HepG2 (cell line): ENCODE measurements at regions not wholly inside any gene's neighbourhood (a gene's known extent, or its start where the extent isn't known, plus 50 kb on each side); places are given as distances from the start of the nearest gene placed in this dataset.
"Not testable (repeated sequence)": the region's sequence is repeated elsewhere in the genome, so short reads cannot be mapped to it uniquely, and the experiment has no call there.

ENCODE experiments used
- ATAC-seq: fragments of 200-7000 bp; cut with Tn5 transposase; 3 replicates; pipeline ENCODE4 v1.9.1; 2020; ENCODE audit warnings: mild to moderate bottlenecking, moderate library complexity
- BruUV-seq: library from RNA; stranded (reverse); fragments of 400-500 nt; replicated peaks from 2 replicates; lab custom pipeline; 2021; lab: Mats Ljungman, UMichigan
- CTCF ChIA-PET: fragments of 300-600 bp; formaldehyde crosslinking; extraction: SDS; loops from one replicate; lab custom pipeline; 2021; ENCODE audit warnings: low total read pairs, inconsistent platforms, low intra/inter-chr PET ratio; lab: Yijun Ruan, JAX
- POLR2A ChIA-PET: fragments of 350-600 bp; sonication (Branson Sonifier 250); formaldehyde crosslinking; loops from one replicate; lab custom pipeline; 2020; ENCODE audit warnings: antibody characterized with exemption, inconsistent platforms; lab: Yijun Ruan, JAX
- DNase-seq: peaks from one replicate; pipeline ENCODE4 v3.0.0-alpha.2; 2015; ENCODE audit warnings: low spot score
- FAIRE-seq: peaks from 3 replicates; lab custom pipeline; 2011; peaks lifted over from hg19 to GRCh38; lab: Jason Lieb, UNC
- H2AFZ ChIP-seq: one replicate; pipeline ENCODE4 v1.6.1; 2011; ENCODE audit warnings: low read length, inconsistent platforms
- H3K27ac ChIP-seq: fragments of 300-600 bp; 3 replicates; pipeline ENCODE4 v1.8.0; 2011; ENCODE audit warnings: mixed run types, mild to moderate bottlenecking, mixed read lengths, low read length, inconsistent platforms; ENCODE audit not compliant: insufficient read depth; ENCODE audit errors: extremely low read length
- H3K27me3 ChIP-seq, 2 experiments: fragments of 200-600 bp in 1 of 2; 2 replicates in 1 of 2; 3 replicates in 1 of 2; pipeline versions ENCODE4 v1.6.0 to v1.8.0; 2011; ENCODE audit warnings: low read length in 2 of 2, mild to moderate bottlenecking in 2 of 2, moderate library complexity in 2 of 2, inconsistent platforms in 1 of 2; ENCODE audit not compliant: insufficient read depth in 2 of 2, control insufficient read depth in 1 of 2
- H3K36me3 ChIP-seq, 2 experiments: fragments of 200-600 bp in 1 of 2; replicated peaks in 1 of 2; 2 replicates in 1 of 2; 3 replicates in 1 of 2; pipeline versions ENCODE4 v1.5.1 to v1.8.0; 2011; ENCODE audit warnings: low read length in 2 of 2, inconsistent platforms in 1 of 2; ENCODE audit not compliant: insufficient read depth in 2 of 2, control insufficient read depth in 1 of 2
- H3K4me1 ChIP-seq: 2 replicates; pipeline ENCODE4 v1.5.1; 2012; ENCODE audit warnings: low read length, inconsistent platforms; ENCODE audit not compliant: insufficient read depth
- H3K4me2 ChIP-seq: 2 replicates; pipeline ENCODE4 v1.6.0; 2011; ENCODE audit warnings: low read depth, low read length, inconsistent platforms
- H3K4me3 ChIP-seq, 3 experiments: fragments of 200-600 bp in 1 of 3; sonication (generic), shearing (Covaris generic) in 1 of 3; replicated peaks in 1 of 3; 2 replicates each; pipeline ENCODE4 v1.5.1; 2011 to 2016; ENCODE audit warnings: low read length in 3 of 3, inconsistent platforms in 2 of 3, low read depth in 2 of 3, mild to moderate bottlenecking in 2 of 3, control low read depth in 1 of 3, mixed read lengths in 1 of 3; ENCODE audit not compliant: insufficient read depth in 1 of 3
- H3K79me2 ChIP-seq: one replicate; pipeline ENCODE4 v1.6.1; 2011; ENCODE audit warnings: low read length, inconsistent platforms; ENCODE audit not compliant: insufficient read depth
- H3K9ac ChIP-seq: 2 replicates; pipeline ENCODE4 v1.6.0; 2011; ENCODE audit warnings: mild to moderate bottlenecking, low read depth, low read length, inconsistent platforms; ENCODE audit not compliant: insufficient read depth
- H3K9me3 ChIP-seq: 2 replicates; pipeline ENCODE4 v1.5.1; 2012; ENCODE audit warnings: mild to moderate bottlenecking, low read length
- H4K20me1 ChIP-seq: 2 replicates; pipeline ENCODE4 v1.6.0; 2011; ENCODE audit warnings: inconsistent platforms, mild to moderate bottlenecking, low read length, moderate library complexity; ENCODE audit not compliant: insufficient read depth
- ATM ChIP-seq: fragments of 450-650 bp; IDR thresholded peaks from 2 replicates; pipeline ENCODE4 v1.7.1; 2017; ENCODE audit warnings: mild to moderate bottlenecking, borderline replicate concordance
- NFRKB ChIP-seq: fragments of 450-650 bp; IDR thresholded peaks from 2 replicates; pipeline ENCODE4 v1.6.1; 2017
- PLRG1 ChIP-seq: fragments of 450-650 bp; conservative IDR thresholded peaks from 2 replicates; pipeline ENCODE4 v1.6.1; 2016
- WGBS: methylation state at CpG from one replicate; pipeline ENCODE4 v1.1.6; 2017; ENCODE audit warnings: low lambda C conversion rate; 5-methylcytosine and 5-hydroxymethylcytosine counted together
- in situ Hi-C: cut with HindIII; loops from 2 replicates; pipeline ENCODE4 v1.10.0; 2017; ENCODE audit warnings: low pct_unique_long_range_greater_than_20kb; ENCODE audit not compliant: extremely low pct_ligation_motif_present
- intact Hi-C: fragments of 100-400 bp; cut with micrococcal nuclease; formaldehyde crosslinking; loops from one replicate; pipeline ENCODE4 v1.10.0; 2022; ENCODE audit not compliant: unreplicated experiment
- TF ChIP-seq, protein P1 (sequence below), 2 experiments: fragments of 450-650 bp in 1 of 2; sonication (generic) in 1 of 2; formaldehyde crosslinking in 1 of 2; IDR thresholded peaks; 2 replicates each; pipeline versions ENCODE4 v1.6.1 to v1.8.0; 2016 to 2022; ENCODE audit warnings: antibody characterized with exemption in 1 of 2, mild to moderate bottlenecking in 1 of 2, missing genetic modification reagents in 1 of 2

DNA sequence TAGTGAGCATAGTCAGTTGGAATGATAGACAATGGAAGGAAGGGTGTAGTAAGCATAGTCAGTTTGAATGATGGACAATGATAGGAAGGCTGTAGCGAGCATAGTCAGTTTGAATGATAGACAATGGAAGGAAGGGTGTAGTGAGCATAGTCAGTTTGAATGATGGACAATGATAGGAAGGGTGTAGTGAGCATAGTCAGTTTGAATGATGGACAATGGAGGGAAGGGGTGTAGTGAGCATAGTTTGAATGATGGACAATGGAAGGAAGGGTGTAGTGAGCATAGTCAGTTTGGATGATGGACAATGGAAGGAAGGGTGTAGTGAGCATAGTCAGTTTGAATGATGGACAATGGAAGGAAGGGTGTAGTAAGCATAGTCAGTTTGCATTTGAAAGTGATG lies 755.8 kb upstream of the TPTE start (continued):
- TF ChIP-seq, protein P1, sequence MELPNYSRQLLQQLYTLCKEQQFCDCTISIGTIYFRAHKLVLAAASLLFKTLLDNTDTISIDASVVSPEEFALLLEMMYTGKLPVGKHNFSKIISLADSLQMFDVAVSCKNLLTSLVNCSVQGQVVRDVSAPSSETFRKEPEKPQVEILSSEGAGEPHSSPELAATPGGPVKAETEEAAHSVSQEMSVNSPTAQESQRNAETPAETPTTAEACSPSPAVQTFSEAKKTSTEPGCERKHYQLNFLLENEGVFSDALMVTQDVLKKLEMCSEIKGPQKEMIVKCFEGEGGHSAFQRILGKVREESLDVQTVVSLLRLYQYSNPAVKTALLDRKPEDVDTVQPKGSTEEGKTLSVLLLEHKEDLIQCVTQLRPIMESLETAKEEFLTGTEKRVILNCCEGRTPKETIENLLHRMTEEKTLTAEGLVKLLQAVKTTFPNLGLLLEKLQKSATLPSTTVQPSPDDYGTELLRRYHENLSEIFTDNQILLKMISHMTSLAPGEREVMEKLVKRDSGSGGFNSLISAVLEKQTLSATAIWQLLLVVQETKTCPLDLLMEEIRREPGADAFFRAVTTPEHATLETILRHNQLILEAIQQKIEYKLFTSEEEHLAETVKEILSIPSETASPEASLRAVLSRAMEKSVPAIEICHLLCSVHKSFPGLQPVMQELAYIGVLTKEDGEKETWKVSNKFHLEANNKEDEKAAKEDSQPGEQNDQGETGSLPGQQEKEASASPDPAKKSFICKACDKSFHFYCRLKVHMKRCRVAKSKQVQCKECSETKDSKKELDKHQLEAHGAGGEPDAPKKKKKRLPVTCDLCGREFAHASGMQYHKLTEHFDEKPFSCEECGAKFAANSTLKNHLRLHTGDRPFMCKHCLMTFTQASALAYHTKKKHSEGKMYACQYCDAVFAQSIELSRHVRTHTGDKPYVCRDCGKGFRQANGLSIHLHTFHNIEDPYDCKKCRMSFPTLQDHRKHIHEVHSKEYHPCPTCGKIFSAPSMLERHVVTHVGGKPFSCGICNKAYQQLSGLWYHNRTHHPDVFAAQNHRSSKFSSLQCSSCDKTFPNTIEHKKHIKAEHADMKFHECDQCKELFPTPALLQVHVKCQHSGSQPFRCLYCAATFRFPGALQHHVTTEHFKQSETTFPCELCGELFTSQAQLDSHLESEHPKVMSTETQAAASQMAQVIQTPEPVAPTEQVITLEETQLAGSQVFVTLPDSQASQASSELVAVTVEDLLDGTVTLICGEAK (IDR thresholded peaks at IDR 0.05), result peak; percentile 14; the same call in 1 of the 2 replicates
- TF ChIP-seq, protein P1 (CRISPR knock-in tag; IDR thresholded peaks at IDR 0.05), result not testable (repeated sequence)
- 0 out of 2 replicates have a peak, but pooled peaks have one; percentile 34 for TF ChIP-seq NFRKB
- TF ChIP-seq PLRG1, result 0 out of 2 replicates have a peak, but pooled peaks have one; percentile 55
- peak; percentile 70; the same call in 1 of the 2 replicates for TF ChIP-seq ATM

- H3K4me1 ChIP-seq, H3K27me3 ChIP-seq, H3K27ac ChIP-seq, DNase-seq, FAIRE-seq, in situ Hi-C loops, BruUV-seq, H3K4me2 ChIP-seq, H3K9ac ChIP-seq, intact Hi-C loops, H4K20me1 ChIP-seq, POLR2A ChIA-PET, H3K79me2 ChIP-seq, H3K4me3 ChIP-seq, H3K36me3 ChIP-seq, ATAC-seq, CTCF ChIA-PET, H2AFZ ChIP-seq: not testable (repeated sequence)
- H3K9me3 ChIP-seq, result peaks cover 93% of the 10 kb centered on the region
- 67% methylated on average over 19 of the region's 19 CpGs for WGBS
These were observed 754.3 kb upstream of the TPTE start for GRCh38 chr21:9766890-9767591.
